Trophoblast cell (in vitro differentiated cells and primary cell): ENCODE measurements at regions not wholly inside any gene's neighbourhood (a gene's known extent, or its start where the extent isn't known, plus 50 kb on each side); places are given as distances from the start of the nearest gene placed in this dataset.
"Not testable (repeated sequence)": the region's sequence is repeated elsewhere in the genome, so short reads cannot be mapped to it uniquely, and the experiment has no call there.

Experiments
- DNase-seq, 2 donors: peaks; one replicate each; pipeline ENCODE4 v3.0.0-alpha.2; 2016
- H2AFZ ChIP-seq: 2 replicates; pipeline ENCODE4 v1.6.1; 2013; ENCODE audit warnings: low read length, moderate library complexity, mild to moderate bottlenecking; ENCODE audit not compliant: insufficient read depth, poor library complexity
- H2AK5ac ChIP-seq: 2 replicates; pipeline ENCODE4 v1.6.1; 2013; ENCODE audit warnings: mild to moderate bottlenecking, low read length
- H2BK120ac ChIP-seq: 2 replicates; pipeline ENCODE4 v1.6.1; 2013; ENCODE audit warnings: low read length, mild to moderate bottlenecking, moderate library complexity; ENCODE audit not compliant: insufficient read depth, poor library complexity
- H2BK12ac ChIP-seq: 2 replicates; pipeline ENCODE4 v1.6.1; 2013; ENCODE audit warnings: mild to moderate bottlenecking, low read length, moderate library complexity
- H2BK5ac ChIP-seq: 2 replicates; pipeline ENCODE4 v1.6.1; 2013; ENCODE audit warnings: low read length, low read depth, moderate library complexity, mild to moderate bottlenecking; ENCODE audit not compliant: poor library complexity
- H3K14ac ChIP-seq: 2 replicates; pipeline ENCODE4 v1.6.1; 2013; ENCODE audit warnings: mild to moderate bottlenecking, low read length
- H3K18ac ChIP-seq: 2 replicates; pipeline ENCODE4 v1.6.1; 2013; ENCODE audit warnings: mild to moderate bottlenecking, low read length
- H3K23ac ChIP-seq: 2 replicates; pipeline ENCODE4 v1.6.1; 2013; ENCODE audit warnings: low read length
- H3K27ac ChIP-seq: 2 replicates; pipeline ENCODE4 v1.5.1; 2013; ENCODE audit warnings: low read depth, mild to moderate bottlenecking, inconsistent platforms, low read length, moderate library complexity
- H3K27me3 ChIP-seq: 2 replicates; pipeline ENCODE4 v1.6.1; 2013; ENCODE audit warnings: inconsistent platforms, mild to moderate bottlenecking, low read length, moderate library complexity; ENCODE audit not compliant: insufficient read depth
- H3K36me3 ChIP-seq, 2 experiments: 1 replicate in 1 of 2; 2 replicates in 1 of 2; pipeline ENCODE4 v1.6.1; 2013; ENCODE audit warnings: low read length in 2 of 2, mild to moderate bottlenecking in 2 of 2, moderate library complexity in 1 of 2; ENCODE audit not compliant: insufficient read depth in 2 of 2, control insufficient read depth in 1 of 2
- H3K4ac ChIP-seq: 2 replicates; pipeline ENCODE4 v1.6.1; 2013; ENCODE audit warnings: low read depth, mild to moderate bottlenecking, low read length, moderate library complexity
- H3K4me1 ChIP-seq, 2 experiments: 1 replicate in 1 of 2; 2 replicates in 1 of 2; pipeline ENCODE4 v1.6.1; 2013; ENCODE audit warnings: low read length in 2 of 2, mild to moderate bottlenecking in 2 of 2, moderate library complexity in 1 of 2; ENCODE audit not compliant: insufficient read depth in 2 of 2, control insufficient read depth in 1 of 2
- H3K4me2 ChIP-seq: 2 replicates; pipeline ENCODE4 v1.6.1; 2013; ENCODE audit warnings: inconsistent platforms, mild to moderate bottlenecking, low read length, moderate library complexity
- H3K4me3 ChIP-seq: 2 replicates; pipeline ENCODE4 v1.5.1; 2013; ENCODE audit warnings: mild to moderate bottlenecking, low read depth, low read length, inconsistent platforms
- H3K79me1 ChIP-seq: one replicate; pipeline ENCODE4 v1.6.1; 2013; ENCODE audit warnings: low read length
- H3K79me2 ChIP-seq: 2 replicates; pipeline ENCODE4 v1.6.1; 2013; ENCODE audit warnings: low read length, mild to moderate bottlenecking; ENCODE audit not compliant: control insufficient read depth, insufficient read depth, poor library complexity
- H3K9ac ChIP-seq: 2 replicates; pipeline ENCODE4 v1.6.1; 2013; ENCODE audit warnings: mild to moderate bottlenecking, low read length
- H3K9me3 ChIP-seq: 2 replicates; pipeline ENCODE4 v1.6.1; 2013; ENCODE audit warnings: low read depth, mild to moderate bottlenecking, control low read depth, inconsistent platforms, low read length; ENCODE audit not compliant: insufficient read depth
- H4K12ac ChIP-seq: 2 replicates; pipeline ENCODE4 v1.6.1; 2013; ENCODE audit warnings: low read depth, mild to moderate bottlenecking, low read length, moderate library complexity
- H4K8ac ChIP-seq: 2 replicates; pipeline ENCODE4 v1.6.1; 2013; ENCODE audit warnings: low read depth, mild to moderate bottlenecking, low read length, moderate library complexity
- H4K91ac ChIP-seq: one replicate; pipeline ENCODE4 v1.6.1; 2013; ENCODE audit warnings: low read depth, mild to moderate bottlenecking, low read length, moderate library complexity
- WGBS: extraction: QIAGEN DNeasy Blood & Tissue Kit; methylation state at CpG from one replicate; pipeline ENCODE4 v1.1.7; 2013; ENCODE audit warnings: missing lambda C conversion rate; ENCODE audit not compliant: insufficient read length, insufficient coverage; ENCODE audit errors: extremely low coverage; 5-methylcytosine and 5-hydroxymethylcytosine counted together

GRCh38 chr1:30518696-30519095, 204.7 kb downstream of the MATN1 start:
- Histone ChIP-seq H3K79me1 (no peaks in the 10 kb centered on the region), H3K23ac (no peak overlapping the region), H3K9me3 (peaks cover 3% of the 10 kb centered on the region), H3K4me1 (no peaks in the 10 kb centered on the region), H3K27me3 (no peaks in the 10 kb centered on the region), H4K12ac (no peak overlapping the region), H3K4me3 (no peak overlapping the region), H4K8ac (no peak overlapping the region), H4K91ac (no peak overlapping the region), H3K79me2 (no peaks in the 10 kb centered on the region), H2BK5ac (no peak overlapping the region), H2AFZ (no peak overlapping the region), H3K27ac (no peak overlapping the region), H3K9ac (no peak overlapping the region), H2BK120ac (no peak overlapping the region), H2BK12ac (no peak overlapping the region), H3K36me3 (no peaks in the 10 kb centered on the region), H3K4me2 (no peak overlapping the region), H3K18ac (no peak overlapping the region), H3K14ac (no peak overlapping the region), H2AK5ac (no peak overlapping the region), H3K4ac (no peak overlapping the region)
- WGBS, result no CpG with 5 or more reads among the region's 3 CpGs
- DNase-seq, result no peak

- no peak overlapping the region for H2AFZ ChIP-seq
- H3K27ac ChIP-seq, result no peak overlapping the region
- H2BK5ac ChIP-seq, result no peak overlapping the region
- H3K79me2 ChIP-seq, result no peaks in the 10 kb centered on the region
- DNase-seq, result no peak
- no peaks in the 10 kb centered on the region for H3K4me1 ChIP-seq
- H3K18ac ChIP-seq, result no peak overlapping the region
- H3K27me3 ChIP-seq, result no peaks in the 10 kb centered on the region
- peaks cover 3% of the 10 kb centered on the region for H3K9me3 ChIP-seq
- WGBS, result no CpG with 5 or more reads among the region's 2 CpGs
- no peak overlapping the region for H3K9ac ChIP-seq
- H3K36me3 ChIP-seq, result no peaks in the 10 kb centered on the region
- H4K12ac ChIP-seq, result no peak overlapping the region
- no peak overlapping the region for H2BK12ac ChIP-seq
- no peaks in the 10 kb centered on the region for H3K79me1 ChIP-seq
- no peak overlapping the region for H3K4ac ChIP-seq
- no peak overlapping the region for H4K91ac ChIP-seq
- H2BK120ac ChIP-seq, result no peak overlapping the region
- H3K4me3 ChIP-seq, result no peak overlapping the region
- H2AK5ac ChIP-seq, result no peak overlapping the region
- H3K23ac ChIP-seq, result no peak overlapping the region
- no peak overlapping the region for H4K8ac ChIP-seq
- no peak overlapping the region for H3K14ac ChIP-seq
- no peak overlapping the region for H3K4me2 ChIP-seq
Measured at GRCh38 chr1:30518186-30518585, 205.2 kb downstream of the MATN1 start.

GRCh38 chr1:30517666-30518065, 205.7 kb downstream of the MATN1 start:
- H3K18ac ChIP-seq, H3K14ac ChIP-seq, H3K27me3 ChIP-seq, H3K27ac ChIP-seq, H3K4ac ChIP-seq, H2BK5ac ChIP-seq, H2BK12ac ChIP-seq, DNase-seq, H2BK120ac ChIP-seq, H3K36me3 ChIP-seq, H4K91ac ChIP-seq, H3K4me2 ChIP-seq, H3K23ac ChIP-seq, H2AK5ac ChIP-seq, H3K4me3 ChIP-seq, H2AFZ ChIP-seq, H4K12ac ChIP-seq, H3K9ac ChIP-seq, H3K4me1 ChIP-seq, H4K8ac ChIP-seq, H3K79me2 ChIP-seq, H3K79me1 ChIP-seq, H3K9me3 ChIP-seq: not testable (repeated sequence)
- WGBS, result no CpG with 5 or more reads among the region's 6 CpGs

GRCh38 chr1:30517241-30517640, 206.1 kb downstream of the MATN1 start:
- WGBS, result no CpG with 5 or more reads among the region's 7 CpGs
- not testable (repeated sequence) for H3K9ac ChIP-seq, H3K9me3 ChIP-seq, H3K14ac ChIP-seq, H3K4me3 ChIP-seq, H3K27ac ChIP-seq, DNase-seq, H3K18ac ChIP-seq, H3K23ac ChIP-seq, H3K4me2 ChIP-seq, H4K8ac ChIP-seq, H2AFZ ChIP-seq, H3K4ac ChIP-seq, H3K79me1 ChIP-seq, H2BK12ac ChIP-seq, H3K79me2 ChIP-seq, H3K4me1 ChIP-seq, H4K12ac ChIP-seq, H3K36me3 ChIP-seq, H2BK120ac ChIP-seq, H3K27me3 ChIP-seq, H2AK5ac ChIP-seq, H4K91ac ChIP-seq, H2BK5ac ChIP-seq
